ENCODE measurements at regions not wholly inside any gene's neighbourhood (a gene's known extent, or its start where the extent isn't known, plus 50 kb on each side); places are given as distances from the start of the nearest gene placed in this dataset.

- H3K27me3 ChIP-seq = no peaks in the 10 kb centered on the region
- no peaks in the 10 kb centered on the region for H3K4me1 ChIP-seq
- no peak overlapping the region for H3K27ac ChIP-seq
- DNase-seq = no peak
- H3K9me3 ChIP-seq = no peaks in the 10 kb centered on the region
- H3K36me3 ChIP-seq = no peaks in the 10 kb centered on the region
- WGBS, 2 donors = 79 to 81% methylated on average over 2 of the region's 2 CpGs
- intact Hi-C loops (cut with DNase I) = no loop called here
- H3K4me3 ChIP-seq = no peak overlapping the region
- no peak for TF ChIP-seq CTCF (IDR thresholded peaks at IDR 0.05)
- TF ChIP-seq POLR2A (IDR thresholded peaks at IDR 0.05) = no peak
Measured at GRCh38 chr10:58107506-58107905, 160.2 kb downstream of the IPMK start.

- H3K27ac ChIP-seq = no peak overlapping the region
- WGBS, 2 donors = 95 to 99% methylated on average over 15 to 22 of the region's 40 CpGs
- intact Hi-C loops (cut with DNase I) = no loop called here
- no peaks in the 10 kb centered on the region for H3K4me1 ChIP-seq
- TF ChIP-seq CTCF (IDR thresholded peaks at IDR 0.05) (no peak), POLR2A (IDR thresholded peaks at IDR 0.05) (no peak)
- H3K36me3 ChIP-seq = no peaks in the 10 kb centered on the region
- DNase-seq = no peak
- no peaks in the 10 kb centered on the region for H3K27me3 ChIP-seq
- H3K4me3 ChIP-seq = no peak overlapping the region
- no peaks in the 10 kb centered on the region for H3K9me3 ChIP-seq
Measured at GRCh38 chr10:58106211-58107035, 161.3 kb downstream of the IPMK start.

GRCh38 chr10:58104351-58104751, 163.3 kb downstream of the IPMK start:
- Histone ChIP-seq H3K9me3 (no peaks in the 10 kb centered on the region), H3K27ac (no peak overlapping the region), H3K36me3 (no peaks in the 10 kb centered on the region), H3K4me3 (no peak overlapping the region), H3K27me3 (no peaks in the 10 kb centered on the region), H3K4me1 (no peaks in the 10 kb centered on the region)
- TF ChIP-seq CTCF (IDR thresholded peaks at IDR 0.05) = no peak
- TF ChIP-seq POLR2A (IDR thresholded peaks at IDR 0.05) = no peak
- no peak for DNase-seq
- intact Hi-C loops (cut with DNase I) = no loop called here

- Histone ChIP-seq H3K4me3 (no peak overlapping the region), H3K36me3 (no peaks in the 10 kb centered on the region), H3K9me3 (no peaks in the 10 kb centered on the region), H3K27ac (no peak overlapping the region), H3K27me3 (no peaks in the 10 kb centered on the region), H3K4me1 (no peaks in the 10 kb centered on the region)
- no peak for DNase-seq
- TF ChIP-seq POLR2A (IDR thresholded peaks at IDR 0.05) = no peak
- no peak for TF ChIP-seq CTCF (IDR thresholded peaks at IDR 0.05)
- intact Hi-C loops (cut with DNase I) = no loop called here
- WGBS, 2 donors = 30 to 37% methylated on average over 6 to 7 of the region's 7 CpGs
Measured at GRCh38 chr10:58102897-58103296, 164.8 kb downstream of the IPMK start.

- H3K36me3 ChIP-seq = no peaks in the 10 kb centered on the region
- no peak for DNase-seq
- H3K4me3 ChIP-seq = no peak overlapping the region
- no peak overlapping the region for H3K27ac ChIP-seq
- 59 to 81% methylated on average over 1 of the region's 1 CpG for WGBS, 2 donors
- H3K27me3 ChIP-seq = no peaks in the 10 kb centered on the region
- intact Hi-C loops (cut with DNase I) = no loop called here
- TF ChIP-seq POLR2A (IDR thresholded peaks at IDR 0.05) = no peak
- TF ChIP-seq CTCF (IDR thresholded peaks at IDR 0.05) = no peak
- no peaks in the 10 kb centered on the region for H3K9me3 ChIP-seq
- H3K4me1 ChIP-seq = no peaks in the 10 kb centered on the region
Measured at GRCh38 chr10:58101682-58102081, 166.0 kb downstream of the IPMK start.

Measured in esophagus squamous epithelium (tissue), 5 donors.